HCT116 (cell line): ENCODE measurements at regions not wholly inside any gene's neighbourhood (a gene's known extent, or its start where the extent isn't known, plus 50 kb on each side); places are given as distances from the start of the nearest gene placed in this dataset.

Experiments
- ATAC-seq: fragments of 200-7000 bp; cut with Tn5 transposase; 2 replicates; pipeline ENCODE4 v1.9.1; 2020; ENCODE audit warnings: mild to moderate bottlenecking, moderate library complexity
- BruUV-seq: library from RNA; stranded (reverse); fragments of 400-500 nt; replicated peaks from 2 replicates; lab custom pipeline; 2021; lab: Mats Ljungman, UMichigan
- CTCF ChIA-PET: fragments of 300-600 bp; sonication (Branson Sonifier 250); formaldehyde crosslinking; loops from one replicate; lab custom pipeline; 2021; ENCODE audit warnings: antibody characterized with exemption; lab: Charles Lee
- POLR2A ChIA-PET: fragments of 300-600, 350-600 bp; sonication (Branson Sonifier 250); formaldehyde crosslinking; loops from one replicate; lab custom pipeline; 2021; ENCODE audit warnings: antibody characterized with exemption; lab: Charles Lee
- RAD21 ChIA-PET, 2 experiments: fragments of 300-600 bp; sonication (Branson Sonifier 250); formaldehyde crosslinking; loops; one replicate each; lab custom pipeline; 2023; ENCODE audit warnings: low total read pairs in 2 of 2; ENCODE audit not compliant: uncharacterized antibody in 2 of 2, unreplicated experiment in 2 of 2, low non-redundant PET in 1 of 2; lab: Charles Lee
- DNase-seq: peaks from one replicate; pipeline ENCODE4 v3.0.0-alpha.2; 2010; ENCODE audit warnings: low read depth, low spot score
- H2AFZ ChIP-seq: fragments of 200-600 bp; shearing (Covaris generic), sonication (generic); 2 replicates; pipeline ENCODE4 v1.6.1; 2017; ENCODE audit warnings: low read depth, mixed run types, mixed read lengths, antibody characterized with exemption, low read length; ENCODE audit not compliant: poor library complexity, severe bottlenecking
- H3K27ac ChIP-seq: 2 replicates; pipeline ENCODE4 v1.5.1; 2012; ENCODE audit warnings: low read depth, low read length
- H3K27me3 ChIP-seq: fragments of 200-600 bp; sonication (generic); 2 replicates; pipeline ENCODE4 v1.6.1; 2016; ENCODE audit warnings: mixed run types, low read length, mixed read lengths; ENCODE audit not compliant: insufficient read depth
- H3K36me3 ChIP-seq, 2 experiments: fragments of 200-500 bp in 1 of 2; fragments of 200-600 bp in 1 of 2; sonication (Bioruptor generic) in 1 of 2; sonication (generic) in 1 of 2; 2 replicates each; pipeline versions ENCODE4 v1.5.1 to v1.6.1; 2014 to 2016; ENCODE audit warnings: low read length in 2 of 2, inconsistent platforms in 1 of 2, mixed read lengths in 1 of 2, mixed run types in 1 of 2; ENCODE audit not compliant: insufficient read depth in 2 of 2, control insufficient read depth in 1 of 2
- H3K4me1 ChIP-seq, 2 experiments: fragments of 200-600 bp in 1 of 2; sonication (generic) in 1 of 2; 2 replicates each; pipeline versions ENCODE4 v1.5.1 to v1.6.1; 2012 to 2017; ENCODE audit warnings: low read length in 2 of 2, inconsistent platforms in 1 of 2, mild to moderate bottlenecking in 1 of 2, mixed read lengths in 1 of 2, mixed run types in 1 of 2, moderate library complexity in 1 of 2; ENCODE audit not compliant: insufficient read depth in 2 of 2, control insufficient read depth in 1 of 2
- H3K4me2 ChIP-seq: fragments of 200-600 bp; sonication (generic); 2 replicates; pipeline ENCODE4 v1.6.1; 2017; ENCODE audit warnings: mixed run types, low read length, mixed read lengths
- H3K4me3 ChIP-seq, 2 experiments: fragments of 200-600 bp in 1 of 2; sonication (generic) in 1 of 2; replicated peaks in 1 of 2; 2 replicates each; pipeline ENCODE4 v1.5.1; 2011 to 2016; ENCODE audit warnings: low read length in 2 of 2, control low read depth in 1 of 2, low read depth in 1 of 2, mild to moderate bottlenecking in 1 of 2, mixed read lengths in 1 of 2, mixed run types in 1 of 2
- H3K79me2 ChIP-seq: fragments of 200-600 bp; sonication (generic); 2 replicates; pipeline ENCODE4 v1.6.1; 2017; ENCODE audit warnings: mild to moderate bottlenecking, mixed run types, low read length, moderate library complexity, mixed read lengths; ENCODE audit not compliant: insufficient read depth
- H3K9ac ChIP-seq: fragments of 200-600 bp; sonication (generic); 2 replicates; pipeline ENCODE4 v1.6.1; 2016; ENCODE audit warnings: low read length, mixed read lengths
- H3K9me2 ChIP-seq: fragments of 200-600 bp; sonication (generic), shearing (Covaris generic); 2 replicates; pipeline ENCODE4 v1.6.1; 2017; ENCODE audit warnings: mixed run types, mild to moderate bottlenecking, moderate library complexity; ENCODE audit not compliant: insufficient read depth
- H3K9me3 ChIP-seq, 2 experiments: fragments of 200-500 bp in 1 of 2; fragments of 200-600 bp in 1 of 2; sonication (Bioruptor generic) in 1 of 2; sonication (generic) in 1 of 2; 2 replicates each; pipeline ENCODE4 v1.6.1; 2014 to 2017; ENCODE audit warnings: low read length in 2 of 2, mixed read lengths in 2 of 2, inconsistent platforms in 1 of 2, low read depth in 1 of 2, mild to moderate bottlenecking in 1 of 2, mixed run types in 1 of 2, moderate library complexity in 1 of 2; ENCODE audit not compliant: control insufficient read depth in 1 of 2, insufficient read depth in 1 of 2
- H4K20me1 ChIP-seq: fragments of 200-600 bp; sonication (generic), shearing (Covaris generic); 2 replicates; pipeline ENCODE4 v1.6.1; 2017; ENCODE audit warnings: mixed run types, mild to moderate bottlenecking, moderate library complexity; ENCODE audit not compliant: insufficient read depth
- CBX3 ChIP-seq: IDR thresholded peaks from 2 replicates; pipeline ENCODE4 v1.6.1; 2012; ENCODE audit warnings: low read depth
- EGR1 ChIP-seq: IDR thresholded peaks from 2 replicates; pipeline ENCODE4 v1.6.1; 2012; ENCODE audit warnings: low read depth
- POLR2AphosphoS5 ChIP-seq: IDR thresholded peaks from 2 replicates; pipeline ENCODE4 v1.6.1; 2011; ENCODE audit warnings: mild to moderate bottlenecking, low read depth, low read length, moderate library complexity
- RAD21 ChIP-seq: IDR thresholded peaks from 2 replicates; pipeline ENCODE4 v1.6.1; 2012; ENCODE audit warnings: low read depth, mild to moderate bottlenecking
- ZFX ChIP-seq: fragments of 450-650 bp; IDR thresholded peaks from 2 replicates; pipeline ENCODE4 v1.6.1; 2017
- intact Hi-C: fragments of 100-400 bp; cut with micrococcal nuclease; formaldehyde crosslinking; loops from 2 replicates; pipeline ENCODE4 v1.10.0; 2022
- TF ChIP-seq, protein P1 (sequence below): IDR thresholded peaks from 2 replicates; pipeline ENCODE4 v1.6.1; 2012
- TF ChIP-seq, protein P2 (sequence below): IDR thresholded peaks from 2 replicates; pipeline ENCODE4 v1.6.1; 2011; ENCODE audit warnings: mild to moderate bottlenecking, low read length, moderate library complexity; ENCODE audit not compliant: insufficient replicate concordance; ENCODE audit errors: extremely low read depth
- TF ChIP-seq, protein P3 (sequence below), 3 experiments: fragments of 200-600 bp in 1 of 3; sonication (generic) in 1 of 3; IDR thresholded peaks in 2 of 3; conservative IDR thresholded peaks in 1 of 3; 2 replicates each; pipeline ENCODE4 v1.5.1; 2012 to 2017; ENCODE audit warnings: low read depth in 2 of 3, low read length in 2 of 3, antibody characterized with exemption in 1 of 3, borderline replicate concordance in 1 of 3, control low read depth in 1 of 3, mild to moderate bottlenecking in 1 of 3, mixed read lengths in 1 of 3, mixed run types in 1 of 3, moderate library complexity in 1 of 3; ENCODE audit not compliant: insufficient read depth in 1 of 3

DNA sequence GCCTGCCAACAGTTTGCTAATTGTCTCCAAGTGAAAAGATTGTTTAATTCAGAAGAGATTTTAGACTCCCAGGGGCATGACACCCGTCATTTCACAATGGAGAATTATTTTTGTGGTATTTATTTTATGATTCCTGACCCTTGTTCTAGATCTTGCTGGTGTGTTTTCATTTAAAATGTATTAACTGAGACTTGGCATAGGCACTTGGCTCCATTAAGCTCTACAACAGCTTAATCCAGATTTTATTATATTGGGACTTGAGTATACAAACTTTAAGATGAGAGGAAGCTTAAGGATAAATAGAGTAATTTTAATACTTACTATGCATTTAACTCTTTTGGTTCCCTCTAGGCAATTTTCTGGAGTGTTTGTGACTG, 101.3 kb upstream of the KCNE2 start:
- TF ChIP-seq, protein P1, sequence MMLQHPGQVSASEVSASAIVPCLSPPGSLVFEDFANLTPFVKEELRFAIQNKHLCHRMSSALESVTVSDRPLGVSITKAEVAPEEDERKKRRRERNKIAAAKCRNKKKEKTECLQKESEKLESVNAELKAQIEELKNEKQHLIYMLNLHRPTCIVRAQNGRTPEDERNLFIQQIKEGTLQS, result no peak
- TF ChIP-seq POLR2AphosphoS5, result no peak
- no peak for TF ChIP-seq ZFX
- TF ChIP-seq EGR1, result no peak
- no peak for TF ChIP-seq RAD21
- TF ChIP-seq, protein P2, sequence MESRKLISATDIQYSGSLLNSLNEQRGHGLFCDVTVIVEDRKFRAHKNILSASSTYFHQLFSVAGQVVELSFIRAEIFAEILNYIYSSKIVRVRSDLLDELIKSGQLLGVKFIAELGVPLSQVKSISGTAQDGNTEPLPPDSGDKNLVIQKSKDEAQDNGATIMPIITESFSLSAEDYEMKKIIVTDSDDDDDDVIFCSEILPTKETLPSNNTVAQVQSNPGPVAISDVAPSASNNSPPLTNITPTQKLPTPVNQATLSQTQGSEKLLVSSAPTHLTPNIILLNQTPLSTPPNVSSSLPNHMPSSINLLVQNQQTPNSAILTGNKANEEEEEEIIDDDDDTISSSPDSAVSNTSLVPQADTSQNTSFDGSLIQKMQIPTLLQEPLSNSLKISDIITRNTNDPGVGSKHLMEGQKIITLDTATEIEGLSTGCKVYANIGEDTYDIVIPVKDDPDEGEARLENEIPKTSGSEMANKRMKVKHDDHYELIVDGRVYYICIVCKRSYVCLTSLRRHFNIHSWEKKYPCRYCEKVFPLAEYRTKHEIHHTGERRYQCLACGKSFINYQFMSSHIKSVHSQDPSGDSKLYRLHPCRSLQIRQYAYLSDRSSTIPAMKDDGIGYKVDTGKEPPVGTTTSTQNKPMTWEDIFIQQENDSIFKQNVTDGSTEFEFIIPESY, result no peak
- no peak for TF ChIP-seq CBX3
- TF ChIP-seq, protein P3, sequence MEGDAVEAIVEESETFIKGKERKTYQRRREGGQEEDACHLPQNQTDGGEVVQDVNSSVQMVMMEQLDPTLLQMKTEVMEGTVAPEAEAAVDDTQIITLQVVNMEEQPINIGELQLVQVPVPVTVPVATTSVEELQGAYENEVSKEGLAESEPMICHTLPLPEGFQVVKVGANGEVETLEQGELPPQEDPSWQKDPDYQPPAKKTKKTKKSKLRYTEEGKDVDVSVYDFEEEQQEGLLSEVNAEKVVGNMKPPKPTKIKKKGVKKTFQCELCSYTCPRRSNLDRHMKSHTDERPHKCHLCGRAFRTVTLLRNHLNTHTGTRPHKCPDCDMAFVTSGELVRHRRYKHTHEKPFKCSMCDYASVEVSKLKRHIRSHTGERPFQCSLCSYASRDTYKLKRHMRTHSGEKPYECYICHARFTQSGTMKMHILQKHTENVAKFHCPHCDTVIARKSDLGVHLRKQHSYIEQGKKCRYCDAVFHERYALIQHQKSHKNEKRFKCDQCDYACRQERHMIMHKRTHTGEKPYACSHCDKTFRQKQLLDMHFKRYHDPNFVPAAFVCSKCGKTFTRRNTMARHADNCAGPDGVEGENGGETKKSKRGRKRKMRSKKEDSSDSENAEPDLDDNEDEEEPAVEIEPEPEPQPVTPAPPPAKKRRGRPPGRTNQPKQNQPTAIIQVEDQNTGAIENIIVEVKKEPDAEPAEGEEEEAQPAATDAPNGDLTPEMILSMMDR (IDR thresholded peaks at IDR 0.05 in 2 of 3, conservative IDR thresholded peaks at IDR 0.05 in 1 of 3; ENCODE audit: borderline replicate concordance in 1 of 3, insufficient read depth in 1 of 3, low read depth in 2 of 3, low read length in 2 of 3), result no peak
- no peaks in the 10 kb centered on the region for H3K4me1 ChIP-seq
- H3K4me2 ChIP-seq, result no peak overlapping the region
- no peaks in the 10 kb centered on the region for H3K27me3 ChIP-seq
- intact Hi-C loops, result no loop called here
- H3K9me2 ChIP-seq, result no peaks in the 10 kb centered on the region
- no peak overlapping the region for H3K27ac ChIP-seq
- no TSS peak for BruUV-seq
- H3K4me3 ChIP-seq, result no peak overlapping the region
- ATAC-seq, result no peak
- H2AFZ ChIP-seq, result no peak overlapping the region
- no peak for DNase-seq
- H3K9me3 ChIP-seq, result no peaks in the 10 kb centered on the region
- ChIA-PET CTCF (no interaction called here), RAD21 (no interaction called here), POLR2A (no interaction called here)
- H3K36me3 ChIP-seq, result no peaks in the 10 kb centered on the region
- H3K9ac ChIP-seq, result no peak overlapping the region
- H4K20me1 ChIP-seq, result no peaks in the 10 kb centered on the region
- no peaks in the 10 kb centered on the region for H3K79me2 ChIP-seq
